ENCODE measurements at regions not wholly inside any gene's neighbourhood (a gene's known extent, or its start where the extent isn't known, plus 50 kb on each side); places are given as distances from the start of the nearest gene placed in this dataset.

DNA sequence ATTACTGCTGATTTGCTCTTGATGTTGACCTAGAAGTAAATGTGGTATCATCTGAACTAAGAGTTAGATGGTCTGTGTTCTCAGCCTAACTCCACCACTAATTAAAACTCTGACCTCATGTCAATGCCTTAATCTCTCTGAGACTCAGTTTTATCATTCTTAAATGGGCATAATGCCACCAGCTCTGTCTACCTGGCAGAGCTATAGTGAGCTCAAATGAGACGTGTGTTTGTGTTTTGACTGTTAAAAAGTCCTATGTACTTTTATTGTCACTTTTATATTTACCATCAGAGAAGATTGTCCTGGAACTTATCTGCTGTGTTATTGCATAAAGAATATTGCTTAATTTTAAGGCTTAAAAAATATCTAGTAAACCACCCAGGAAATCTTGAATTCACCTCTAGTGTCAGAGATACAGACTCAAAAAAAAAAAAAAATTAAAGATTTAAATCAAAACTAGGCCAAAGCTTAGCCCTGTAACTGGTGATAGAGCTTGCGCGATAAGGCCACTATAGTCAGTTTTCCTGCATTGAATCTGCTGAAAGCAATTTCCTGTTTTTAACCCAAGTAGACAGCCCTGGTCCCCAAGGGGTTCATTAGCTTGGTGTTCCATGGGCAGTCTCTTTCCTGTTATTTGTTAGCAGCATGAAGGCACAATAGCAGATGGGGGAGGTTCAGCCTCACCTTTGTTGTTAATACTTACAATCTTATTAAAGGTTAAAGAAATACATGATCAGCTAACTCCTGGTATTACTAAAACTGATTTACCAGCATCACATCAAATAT is 261.8 kb downstream of the ATP23 start:
- peak; percentile 96 for DNase-seq

DNA sequence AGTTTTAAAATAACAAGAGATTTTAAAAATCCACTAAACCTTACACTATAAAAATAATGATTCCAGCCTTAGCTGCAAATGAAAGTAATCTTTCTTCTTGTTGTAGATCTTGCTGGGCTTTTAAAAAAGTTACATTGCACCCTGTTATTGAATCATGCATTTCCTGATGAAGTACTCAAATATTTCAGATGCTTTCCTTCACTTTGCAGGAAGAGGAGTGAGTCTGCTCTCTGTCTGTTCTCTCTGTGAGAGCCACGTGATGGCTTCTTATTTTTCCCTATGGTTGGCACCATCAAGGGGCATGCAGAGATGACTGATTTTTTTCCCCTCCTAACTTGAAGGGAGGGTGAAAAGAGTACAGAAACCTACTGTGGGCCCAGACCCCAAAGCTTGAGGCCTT is 262.7 kb downstream of the ATP23 start:
- peak; percentile 79 for DNase-seq

- no peak for DNase-seq
Measured at GRCh38 chr12:58206876-58207275, 265.5 kb downstream of the ATP23 start.

DNA sequence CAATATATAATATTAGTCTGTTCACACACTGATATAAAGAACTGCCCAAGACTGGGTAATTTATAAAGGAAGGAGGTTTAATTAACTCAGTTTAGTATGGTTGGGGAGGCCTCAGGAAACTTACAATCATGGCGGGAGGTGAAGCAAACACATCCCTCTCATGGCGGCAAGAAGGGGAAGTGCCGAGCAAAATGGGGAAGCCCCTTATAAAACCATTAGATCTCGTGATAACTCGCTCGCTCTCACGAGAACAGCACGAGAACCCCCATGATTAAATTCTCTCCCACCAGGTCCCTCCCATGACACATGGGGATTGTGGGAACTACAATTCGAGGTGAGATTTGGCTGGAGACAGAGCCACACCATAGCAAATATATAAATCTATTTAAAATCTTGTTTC is 269.8 kb downstream of the ATP23 start:
- DNase-seq = no peak

DNA sequence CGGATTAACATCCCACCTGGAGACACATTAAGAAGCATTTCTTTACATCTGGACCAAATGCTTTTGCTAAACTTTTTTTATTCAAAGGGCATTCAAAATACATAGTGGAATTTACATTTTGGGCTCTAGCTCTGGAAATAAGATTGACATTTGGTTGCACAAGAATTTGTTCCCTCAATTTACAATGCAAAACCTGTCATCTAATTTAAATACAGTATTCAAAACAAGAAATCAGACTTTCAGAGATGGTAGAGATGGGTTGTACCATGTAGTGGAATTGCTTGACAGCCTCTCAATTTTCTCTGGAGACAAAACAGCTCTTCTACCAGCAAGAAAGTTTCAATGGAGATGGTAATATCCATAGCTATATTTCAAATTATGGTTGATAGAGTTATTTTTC is 275.8 kb downstream of the ATP23 start:
- no peak for DNase-seq

GRCh38 chr12:58224536-58225105 is 283.3 kb downstream of the ATP23 start:
- DNase-seq = peak; percentile 28

- DNase-seq = peak; percentile 86
Measured at GRCh38 chr12:58225203-58225877, 284.0 kb downstream of the ATP23 start.

DNA sequence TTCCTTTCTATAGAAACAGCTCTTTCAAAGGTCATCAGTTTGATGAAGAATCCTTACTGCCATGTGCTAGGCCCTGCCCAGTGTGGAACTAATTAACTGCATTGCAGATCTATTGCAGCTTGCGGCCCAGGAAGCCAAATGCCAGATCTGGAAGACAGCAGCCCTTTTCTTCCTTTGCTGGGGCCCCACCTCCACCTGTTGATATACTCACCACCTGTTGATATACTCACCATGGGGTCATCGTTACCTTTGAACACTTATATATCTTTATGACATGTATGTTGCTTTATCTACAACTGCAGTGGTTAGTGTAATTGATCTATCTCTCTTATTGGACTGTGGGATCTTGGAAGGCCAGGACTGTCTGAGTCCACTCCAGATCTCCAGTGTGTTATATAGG is 292.5 kb downstream of the ATP23 start:
- DNase-seq = no peak

- DNase-seq = no peak
Measured at GRCh38 chr12:58238411-58238810, 297.0 kb downstream of the ATP23 start.

DNA sequence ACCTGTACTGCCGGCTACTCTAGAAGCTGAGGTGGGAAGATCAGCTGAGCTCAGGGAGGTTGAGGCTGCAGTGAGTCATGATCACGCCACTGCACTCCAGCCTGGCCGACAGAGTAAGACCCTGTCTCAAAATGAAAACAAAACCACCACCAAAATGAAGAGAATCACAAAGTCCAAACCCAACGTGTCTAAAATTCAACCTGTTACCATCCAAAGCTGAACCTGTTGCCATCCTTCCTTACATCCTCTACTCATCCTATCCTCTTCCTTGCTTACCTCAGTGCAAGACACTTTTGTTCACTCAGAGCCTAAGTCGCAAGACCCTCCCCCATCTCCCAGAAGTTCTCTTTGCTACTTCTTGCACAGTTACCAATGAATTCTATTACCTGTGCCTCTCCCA is 299.7 kb downstream of the ATP23 start:
- no peak for DNase-seq

DNA sequence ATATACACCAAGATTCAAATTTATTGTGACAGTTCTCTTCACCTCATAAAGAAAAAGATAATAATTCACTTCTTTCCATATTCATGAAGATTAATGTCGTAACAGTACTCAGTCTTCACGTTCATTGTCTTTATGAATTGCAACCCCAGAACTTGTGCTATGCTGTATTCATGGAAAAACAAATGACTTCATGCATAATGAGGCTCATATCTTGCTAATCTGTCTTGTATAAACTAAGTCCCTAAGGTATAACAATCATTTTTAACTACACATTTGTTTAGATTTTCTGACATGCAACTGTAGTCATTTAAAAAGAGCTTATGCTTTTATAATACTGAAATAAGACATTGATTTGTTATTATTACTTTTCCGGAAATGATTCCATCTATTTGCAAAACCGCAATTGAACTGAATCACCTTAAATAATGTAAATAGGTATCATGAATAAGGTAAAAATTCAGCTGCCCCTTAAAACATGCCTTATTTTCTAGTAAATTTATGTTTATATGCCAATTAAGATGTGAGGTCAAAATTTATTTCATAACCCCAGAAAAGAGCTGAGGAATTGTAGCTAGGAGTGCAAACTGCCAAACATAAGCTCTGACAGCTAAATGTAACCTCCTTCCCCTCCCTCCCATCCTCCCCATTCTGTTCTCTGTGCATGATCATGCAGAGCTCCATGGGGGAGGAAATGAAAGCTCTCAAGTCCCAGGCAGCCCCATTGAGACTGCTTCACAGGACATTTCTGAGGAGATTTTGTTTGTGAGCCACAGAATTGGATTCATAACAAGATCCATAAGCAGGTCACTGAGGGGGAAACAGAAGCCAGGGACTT is 301.6 kb downstream of the ATP23 start:
- DNase-seq = peak; percentile 20

DNA sequence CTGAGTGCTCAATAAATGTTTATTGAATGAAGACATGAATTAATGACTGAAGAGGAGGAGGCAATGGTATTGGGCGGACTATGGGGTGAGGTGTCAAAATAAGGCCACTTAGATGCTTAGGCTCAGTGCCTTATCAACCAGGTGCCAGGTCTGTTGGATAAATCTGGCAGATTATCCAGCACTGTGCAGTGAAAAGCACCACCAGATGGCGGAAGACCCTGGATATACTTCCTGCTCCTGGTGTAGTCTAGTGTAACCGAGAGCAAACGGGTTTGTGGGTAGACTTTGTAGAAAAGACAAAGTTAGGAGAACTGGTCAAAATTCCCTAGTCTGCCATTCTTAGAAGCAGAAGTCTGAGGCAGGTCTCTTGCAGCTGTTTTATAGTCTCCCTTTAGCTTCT is 306.3 kb downstream of the ATP23 start:
- no peak for DNase-seq

GRCh38 chr12:58248599-58248998 is 307.2 kb downstream of the ATP23 start:
- DNase-seq = no peak

- DNase-seq = peak; percentile 85
Measured at GRCh38 chr12:58249610-58250009, 308.2 kb downstream of the ATP23 start.

- DNase-seq = no peak
Measured at GRCh38 chr12:58250077-58250476, 308.7 kb downstream of the ATP23 start.

GRCh38 chr12:58252914-58253313 is 311.5 kb downstream of the ATP23 start:
- peak; percentile 10 for DNase-seq

DNA sequence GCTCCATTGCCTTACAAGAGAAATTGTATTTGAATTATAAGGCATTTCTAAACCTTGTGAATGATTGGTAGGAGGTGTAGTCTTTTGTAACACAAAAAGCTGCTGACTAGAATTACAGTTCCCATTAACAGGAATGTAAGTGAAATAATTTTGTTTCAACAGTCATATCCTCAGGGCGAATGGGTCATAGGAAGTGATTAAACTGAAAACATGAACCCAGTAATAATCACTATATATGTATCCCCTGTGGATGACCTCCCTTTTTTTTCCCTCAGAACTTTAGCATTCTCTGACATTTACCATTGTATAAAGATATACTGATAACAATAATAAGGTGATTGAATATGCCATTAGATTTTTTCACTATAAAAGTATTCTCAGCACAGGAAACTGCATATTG is 312.3 kb downstream of the ATP23 start:
- peak; percentile 69 for DNase-seq

GRCh38 chr12:58254463-58255100 is 313.2 kb downstream of the ATP23 start:
- DNase-seq = no peak

GRCh38 chr12:58262796-58263195 is 321.4 kb downstream of the ATP23 start:
- no peak for DNase-seq

GRCh38 chr12:58263816-58264215 is 322.4 kb downstream of the ATP23 start:
- no peak for DNase-seq

DNA sequence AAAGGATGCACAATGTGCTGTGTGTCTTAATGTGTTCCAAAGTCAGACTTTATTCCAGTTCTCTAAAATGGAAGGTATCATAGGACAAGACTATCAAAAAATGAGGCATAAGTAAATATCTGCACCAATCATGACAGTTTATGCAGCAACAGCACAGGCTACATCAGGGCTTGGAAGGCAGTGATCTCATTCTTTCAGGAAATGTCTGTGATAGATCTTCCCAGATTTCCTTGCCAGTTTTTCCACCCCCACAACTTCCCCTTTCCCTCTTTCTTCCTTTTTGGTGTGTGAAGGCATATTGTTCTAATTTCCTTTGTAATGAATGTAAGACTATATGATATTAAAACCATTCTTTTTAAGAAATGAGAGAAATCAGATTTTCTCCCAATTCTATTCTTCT is 326.7 kb downstream of the ATP23 start:
- DNase-seq = peak; percentile 78

GRCh38 chr12:58269476-58269875 is 328.1 kb downstream of the ATP23 start:
- no peak for DNase-seq

All from dermis blood vessel endothelial cell (primary cell).